Astrocyte (in vitro differentiated cells and primary cell): ENCODE measurements at regions not wholly inside any gene's neighbourhood (a gene's known extent, or its start where the extent isn't known, plus 50 kb on each side); places are given as distances from the start of the nearest gene placed in this dataset.
A peak's percentile ranks its signal among the peaks of the same experiment; 100 is the strongest.
"Not testable (repeated sequence)": the region's sequence is repeated elsewhere in the genome, so short reads cannot be mapped to it uniquely, and the experiment has no call there.

ENCODE experiments used
- DNase-seq: peaks from one replicate; pipeline ENCODE4 v3.0.0-alpha.2; 2010; ENCODE audit warnings: low read depth
- FAIRE-seq: peaks from 2 replicates; lab custom pipeline; 2011; peaks lifted over from hg19 to GRCh38; lab: Jason Lieb, UNC
- H2AFZ ChIP-seq: 2 replicates; pipeline ENCODE4 v1.6.0; 2012; ENCODE audit warnings: low read depth, low read length, inconsistent platforms
- H3K27ac ChIP-seq: 2 replicates; pipeline ENCODE4 v1.5.1; 2011; ENCODE audit warnings: low read depth, low read length, inconsistent platforms
- H3K27me3 ChIP-seq: 2 replicates; pipeline ENCODE4 v1.6.0; 2011; ENCODE audit warnings: low read length, inconsistent platforms; ENCODE audit not compliant: insufficient read depth
- H3K36me3 ChIP-seq: 2 replicates; pipeline ENCODE4 v1.5.1; 2011; ENCODE audit warnings: low read length, inconsistent platforms; ENCODE audit not compliant: insufficient read depth
- H3K4me1 ChIP-seq: 2 replicates; pipeline ENCODE4 v1.5.1; 2011; ENCODE audit warnings: low read length, inconsistent platforms; ENCODE audit not compliant: insufficient read depth
- H3K4me2 ChIP-seq: 2 replicates; pipeline ENCODE4 v1.6.0; 2012; ENCODE audit warnings: low read length, inconsistent platforms
- H3K4me3 ChIP-seq: 2 replicates; pipeline ENCODE4 v1.5.1; 2011; ENCODE audit warnings: low read depth, mild to moderate bottlenecking, low read length, inconsistent platforms; ENCODE audit not compliant: insufficient read depth
- H3K79me2 ChIP-seq: 2 replicates; pipeline ENCODE4 v1.6.0; 2012; ENCODE audit warnings: mild to moderate bottlenecking, low read length, inconsistent platforms; ENCODE audit not compliant: insufficient read depth
- H3K9ac ChIP-seq: 2 replicates; pipeline ENCODE4 v1.6.0; 2012; ENCODE audit warnings: mild to moderate bottlenecking, low read length, inconsistent platforms
- H3K9me3 ChIP-seq: 2 replicates; pipeline ENCODE4 v1.5.1; 2012; ENCODE audit warnings: low read depth, mild to moderate bottlenecking, low read length, inconsistent platforms; ENCODE audit not compliant: insufficient read depth
- H4K20me1 ChIP-seq: 2 replicates; pipeline ENCODE4 v1.6.0; 2012; ENCODE audit warnings: low read length, inconsistent platforms; ENCODE audit not compliant: insufficient read depth
- H3K27ac Mint-ChIP-seq: one replicate; pipeline ENCODE4 v1.8.0; 2021; ENCODE audit warnings: mild to moderate bottlenecking, mixed read lengths; ENCODE audit not compliant: unreplicated experiment
- H3K27me3 Mint-ChIP-seq: one replicate; pipeline ENCODE4 v1.8.0; 2021; ENCODE audit warnings: low read depth, mixed read lengths; ENCODE audit not compliant: unreplicated experiment
- H3K36me3 Mint-ChIP-seq: one replicate; pipeline ENCODE4 v1.8.0; 2021; ENCODE audit warnings: low read depth, mixed read lengths; ENCODE audit not compliant: unreplicated experiment
- H3K4me1 Mint-ChIP-seq: one replicate; pipeline ENCODE4 v1.8.0; 2021; ENCODE audit warnings: low read depth, mixed read lengths; ENCODE audit not compliant: unreplicated experiment
- H3K4me3 Mint-ChIP-seq: one replicate; pipeline ENCODE4 v1.8.0; 2021; ENCODE audit warnings: mild to moderate bottlenecking, moderate library complexity, mixed read lengths; ENCODE audit not compliant: unreplicated experiment
- H3K9me3 Mint-ChIP-seq: one replicate; pipeline ENCODE4 v1.8.0; 2021; ENCODE audit warnings: mild to moderate bottlenecking, mixed read lengths; ENCODE audit not compliant: unreplicated experiment
- EZH2 ChIP-seq: IDR thresholded peaks from 2 replicates; pipeline ENCODE4 v1.6.1; 2012; ENCODE audit warnings: mild to moderate bottlenecking, low read length, inconsistent platforms; ENCODE audit not compliant: insufficient read depth
- TF ChIP-seq, protein P1 (sequence below): IDR thresholded peaks from 2 replicates; pipeline ENCODE4 v1.5.1; 2011; ENCODE audit warnings: low read depth, mild to moderate bottlenecking, inconsistent platforms, low read length, moderate library complexity; ENCODE audit not compliant: insufficient read depth

DNA sequence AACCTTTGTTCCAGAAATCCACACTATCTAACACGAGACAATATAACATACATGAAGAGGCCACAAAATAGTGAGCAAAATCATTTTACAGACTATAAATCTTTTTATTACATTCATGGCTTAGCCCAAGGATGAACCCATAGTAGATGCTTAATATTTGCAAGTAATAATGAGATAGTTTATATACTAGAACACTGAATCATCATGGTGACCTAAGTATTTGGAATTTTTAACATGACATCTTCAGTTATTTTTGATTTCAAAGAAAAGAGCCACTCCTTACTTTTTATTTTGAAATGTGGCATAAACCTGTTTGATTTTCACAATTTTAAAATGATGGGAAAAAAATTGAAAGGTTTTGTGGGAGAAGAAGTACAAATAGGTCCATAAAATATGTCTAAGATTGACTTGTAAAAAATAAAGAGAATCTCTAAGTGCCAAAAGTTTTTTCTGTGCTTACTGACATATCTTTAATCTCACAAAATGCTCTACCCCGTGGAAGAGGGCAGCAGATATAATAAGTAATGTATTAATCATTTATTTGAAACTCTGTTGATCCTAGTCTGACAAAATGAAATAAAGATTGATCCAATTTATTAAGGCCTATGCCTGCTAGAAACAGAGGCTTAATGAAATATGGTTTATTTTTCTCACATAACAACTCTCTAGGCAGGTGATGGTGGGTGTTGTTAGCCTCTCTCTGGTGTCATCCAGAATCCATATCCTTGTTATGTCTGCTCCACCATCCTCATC, 224.5 kb upstream of the CENPE start:
- no peak overlapping the region for H3K4me2 ChIP-seq
- H3K27ac ChIP-seq: no peak overlapping the region
- no peaks in the 10 kb centered on the region for H3K36me3 ChIP-seq
- no peaks in the 10 kb centered on the region for H4K20me1 ChIP-seq
- no peaks in the 10 kb centered on the region for H3K9me3 ChIP-seq
- no peaks in the 10 kb centered on the region for H3K4me1 ChIP-seq
- no peaks in the 10 kb centered on the region for H3K27me3 ChIP-seq
- no peak overlapping the region for H3K27ac Mint-ChIP-seq
- no peak overlapping the region for H3K9ac ChIP-seq
- H3K9me3 Mint-ChIP-seq: peaks cover 3% of the 10 kb centered on the region
- H3K4me1 Mint-ChIP-seq: no peaks in the 10 kb centered on the region
- FAIRE-seq (no peak), DNase-seq (no peak)
- no peak overlapping the region for H2AFZ ChIP-seq
- no peaks in the 10 kb centered on the region for H3K79me2 ChIP-seq
- H3K36me3 Mint-ChIP-seq: no peaks in the 10 kb centered on the region
- no peaks in the 10 kb centered on the region for H3K27me3 Mint-ChIP-seq
- TF ChIP-seq EZH2: no peak
- TF ChIP-seq, protein P1, sequence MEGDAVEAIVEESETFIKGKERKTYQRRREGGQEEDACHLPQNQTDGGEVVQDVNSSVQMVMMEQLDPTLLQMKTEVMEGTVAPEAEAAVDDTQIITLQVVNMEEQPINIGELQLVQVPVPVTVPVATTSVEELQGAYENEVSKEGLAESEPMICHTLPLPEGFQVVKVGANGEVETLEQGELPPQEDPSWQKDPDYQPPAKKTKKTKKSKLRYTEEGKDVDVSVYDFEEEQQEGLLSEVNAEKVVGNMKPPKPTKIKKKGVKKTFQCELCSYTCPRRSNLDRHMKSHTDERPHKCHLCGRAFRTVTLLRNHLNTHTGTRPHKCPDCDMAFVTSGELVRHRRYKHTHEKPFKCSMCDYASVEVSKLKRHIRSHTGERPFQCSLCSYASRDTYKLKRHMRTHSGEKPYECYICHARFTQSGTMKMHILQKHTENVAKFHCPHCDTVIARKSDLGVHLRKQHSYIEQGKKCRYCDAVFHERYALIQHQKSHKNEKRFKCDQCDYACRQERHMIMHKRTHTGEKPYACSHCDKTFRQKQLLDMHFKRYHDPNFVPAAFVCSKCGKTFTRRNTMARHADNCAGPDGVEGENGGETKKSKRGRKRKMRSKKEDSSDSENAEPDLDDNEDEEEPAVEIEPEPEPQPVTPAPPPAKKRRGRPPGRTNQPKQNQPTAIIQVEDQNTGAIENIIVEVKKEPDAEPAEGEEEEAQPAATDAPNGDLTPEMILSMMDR: no peak
- no peak overlapping the region for H3K4me3 Mint-ChIP-seq
- H3K4me3 ChIP-seq: no peak overlapping the region

DNA sequence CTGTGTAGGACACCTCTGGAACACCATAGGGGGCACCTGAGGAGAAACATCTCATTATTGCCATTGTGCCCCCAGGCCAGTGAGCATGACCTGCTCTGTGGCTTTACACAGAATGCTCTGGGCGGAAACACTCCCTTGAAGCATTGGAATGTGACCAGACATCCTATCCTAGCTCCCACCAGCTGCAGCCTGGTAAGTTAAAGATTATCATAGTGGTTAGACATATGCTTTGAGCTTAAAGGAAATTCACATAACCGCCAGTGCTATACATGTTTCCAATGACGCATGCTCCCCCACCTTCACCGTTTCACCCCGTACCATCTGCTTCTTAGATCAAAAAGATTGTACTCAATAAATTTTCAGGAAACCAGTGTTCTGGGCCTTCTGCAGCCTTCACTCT, 217.7 kb upstream of the CENPE start:
- no peaks in the 10 kb centered on the region for H3K4me1 ChIP-seq
- H3K36me3 ChIP-seq: no peaks in the 10 kb centered on the region
- H4K20me1 ChIP-seq: no peaks in the 10 kb centered on the region
- H3K9me3 ChIP-seq: no peaks in the 10 kb centered on the region
- no peaks in the 10 kb centered on the region for H3K27me3 ChIP-seq
- H3K4me3 Mint-ChIP-seq: no peak overlapping the region
- peak overlapping the region; percentile 30 for H3K27ac Mint-ChIP-seq
- no peak overlapping the region for H3K4me2 ChIP-seq
- TF ChIP-seq EZH2: no peak
- TF ChIP-seq, protein P1: no peak
- no peaks in the 10 kb centered on the region for H3K9me3 Mint-ChIP-seq
- H3K36me3 Mint-ChIP-seq: no peaks in the 10 kb centered on the region
- FAIRE-seq: no peak
- H3K9ac ChIP-seq: no peak overlapping the region
- H3K79me2 ChIP-seq: no peaks in the 10 kb centered on the region
- H3K27me3 Mint-ChIP-seq: peaks cover 2% of the 10 kb centered on the region
- H2AFZ ChIP-seq: no peak overlapping the region
- H3K4me1 Mint-ChIP-seq: no peaks in the 10 kb centered on the region
- no peak for DNase-seq
- H3K4me3 ChIP-seq: no peak overlapping the region
- H3K27ac ChIP-seq: no peak overlapping the region

DNA sequence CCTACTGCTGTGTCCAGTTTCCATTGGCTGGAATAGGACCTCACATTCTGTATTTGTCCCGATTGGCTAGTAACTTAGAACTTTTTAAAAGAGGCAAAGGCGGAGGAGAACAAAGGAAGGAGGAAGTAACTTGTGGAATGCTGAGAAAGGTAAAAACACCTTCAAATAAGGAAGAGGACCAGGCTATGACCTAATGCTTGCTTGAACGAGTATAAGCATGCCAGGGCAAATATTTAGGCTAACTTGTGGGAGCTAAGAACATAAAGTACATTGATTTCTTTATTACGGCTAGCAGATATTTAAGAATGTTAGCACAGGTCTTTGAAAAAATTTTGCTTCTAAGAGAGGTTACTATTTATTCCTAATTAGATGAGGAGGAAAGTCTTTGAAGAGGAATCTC, 214.5 kb upstream of the CENPE start:
- not testable (repeated sequence) for H3K9ac ChIP-seq, H3K27ac ChIP-seq, H2AFZ ChIP-seq, FAIRE-seq, H3K36me3 ChIP-seq, H3K27ac Mint-ChIP-seq, H3K4me1 ChIP-seq, H3K27me3 ChIP-seq, DNase-seq, H3K4me3 Mint-ChIP-seq, H3K4me1 Mint-ChIP-seq, H3K9me3 Mint-ChIP-seq, H3K4me3 ChIP-seq, H3K9me3 ChIP-seq, H3K36me3 Mint-ChIP-seq, H3K27me3 Mint-ChIP-seq, H3K79me2 ChIP-seq, H3K4me2 ChIP-seq, H4K20me1 ChIP-seq
